Mucosa of rectum (tissue), 2 donors: ENCODE measurements at regions not wholly inside any gene's neighbourhood (a gene's known extent, or its start where the extent isn't known, plus 50 kb on each side); places are given as distances from the start of the nearest gene placed in this dataset.

Experiments
- H3K27ac ChIP-seq, 2 donors: one replicate each; pipeline ENCODE4 v1.7.0; 2013; ENCODE audit warnings: inconsistent platforms in 2 of 2, low read depth in 2 of 2, low read length in 2 of 2
- H3K27me3 ChIP-seq, 2 donors: one replicate each; pipeline ENCODE4 v1.7.0; 2013; ENCODE audit warnings: low read length in 2 of 2; ENCODE audit not compliant: control insufficient read depth in 2 of 2, insufficient read depth in 2 of 2
- H3K36me3 ChIP-seq, 2 donors: one replicate each; pipeline ENCODE4 v1.7.0; 2013; ENCODE audit warnings: low read length in 2 of 2; ENCODE audit not compliant: control insufficient read depth in 2 of 2, insufficient read depth in 2 of 2
- H3K4me1 ChIP-seq, 2 donors: one replicate each; pipeline ENCODE4 v1.7.0; 2013; ENCODE audit warnings: low read length in 2 of 2, mild to moderate bottlenecking in 1 of 2; ENCODE audit not compliant: control insufficient read depth in 2 of 2, insufficient read depth in 2 of 2
- H3K4me3 ChIP-seq, 2 donors: one replicate each; pipeline ENCODE4 v1.7.0; 2013; ENCODE audit warnings: low read length in 2 of 2
- H3K9ac ChIP-seq, 2 donors: one replicate each; pipeline ENCODE4 v1.7.0; 2013; ENCODE audit warnings: low read length in 2 of 2, low read depth in 1 of 2, mild to moderate bottlenecking in 1 of 2
- H3K9me3 ChIP-seq, 2 donors: one replicate each; pipeline ENCODE4 v1.7.0; 2013; ENCODE audit warnings: low read length in 2 of 2; ENCODE audit not compliant: control insufficient read depth in 2 of 2
- donor health status: healthy.
- donor health status: Normal muscosa, but diverticular disease.

GRCh38 chr1:191222206-191222605 lies 744.5 kb upstream of the BRINP3 start:
- Histone ChIP-seq H3K27me3 (no peaks in the 10 kb centered on the region), H3K9ac (no peak overlapping the region), H3K4me1 (no peaks in the 10 kb centered on the region), H3K27ac (no peak overlapping the region), H3K36me3 (no peaks in the 10 kb centered on the region), H3K4me3 (no peak overlapping the region), H3K9me3 (no peaks in the 10 kb centered on the region)

DNA sequence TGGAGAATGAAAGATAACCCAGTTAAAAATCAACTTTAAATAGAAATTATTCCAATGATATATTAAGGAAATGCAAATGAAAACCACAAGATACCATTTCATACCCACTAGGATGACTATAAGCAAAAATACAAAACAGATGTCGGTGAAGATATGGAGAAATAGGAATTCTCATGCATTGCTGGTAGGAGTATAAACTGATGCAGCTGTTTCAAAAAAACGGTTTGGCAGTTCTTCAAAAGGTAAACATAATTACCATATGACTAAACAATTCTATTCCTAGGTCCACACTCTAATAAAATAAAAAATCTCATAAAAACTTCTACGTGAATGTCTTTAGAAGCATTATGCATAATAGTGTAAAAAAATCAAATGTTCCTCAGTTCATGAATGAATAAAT lies 763.3 kb upstream of the BRINP3 start:
- Histone ChIP-seq H3K36me3 (no peaks in the 10 kb centered on the region), H3K4me1 (no peaks in the 10 kb centered on the region), H3K9ac (no peak overlapping the region), H3K9me3 (no peaks in the 10 kb centered on the region), H3K27ac (no peak overlapping the region), H3K27me3 (no peaks in the 10 kb centered on the region), H3K4me3 (no peak overlapping the region)

DNA sequence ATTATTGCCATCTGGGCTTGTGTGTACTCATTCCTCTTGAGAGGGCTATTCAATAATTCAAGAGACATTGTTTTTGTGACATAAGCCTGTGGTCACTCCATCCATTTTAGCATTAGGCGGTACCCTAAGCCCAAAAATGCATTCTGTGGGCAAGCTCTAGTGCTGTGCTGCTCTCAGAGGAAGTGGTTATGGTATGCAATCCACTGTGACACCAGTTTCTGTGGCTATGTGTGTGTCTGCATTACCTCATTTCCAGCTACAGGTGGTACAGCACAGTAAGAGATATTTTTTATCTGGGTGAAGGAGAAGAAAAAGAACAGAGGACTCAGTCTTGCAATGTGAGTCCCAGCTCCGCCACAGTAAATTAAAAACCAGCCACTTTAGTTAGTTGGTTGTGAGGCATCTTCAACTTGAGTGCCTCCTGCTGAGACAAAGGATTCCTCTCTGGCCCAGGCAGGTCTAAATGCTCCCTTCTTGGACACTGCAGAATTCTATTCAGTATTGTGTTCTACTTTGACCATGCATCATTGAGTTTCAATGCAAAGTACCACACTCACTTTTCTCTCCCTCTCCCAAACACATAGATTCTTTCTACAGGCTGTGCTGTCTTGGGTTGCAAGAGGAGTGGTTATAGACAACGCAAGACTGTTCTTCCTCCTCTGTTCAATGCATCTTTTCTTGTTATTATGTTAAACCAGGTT lies 777.8 kb upstream of the BRINP3 start:
- Histone ChIP-seq H3K4me1 (no peaks in the 10 kb centered on the region), H3K4me3 (no peak overlapping the region), H3K9ac (no peak overlapping the region), H3K27ac (no peak overlapping the region), H3K9me3 (no peaks in the 10 kb centered on the region), H3K36me3 (no peaks in the 10 kb centered on the region), H3K27me3 (no peaks in the 10 kb centered on the region)

- no peaks in the 10 kb centered on the region for H3K9me3 ChIP-seq
- no peak overlapping the region for H3K4me3 ChIP-seq
- H3K27me3 ChIP-seq = no peaks in the 10 kb centered on the region
- H3K36me3 ChIP-seq = no peaks in the 10 kb centered on the region
- H3K27ac ChIP-seq = no peak overlapping the region
- H3K9ac ChIP-seq = no peak overlapping the region
- H3K4me1 ChIP-seq = no peaks in the 10 kb centered on the region
Measured at GRCh38 chr1:191256917-191257316, 779.3 kb upstream of the BRINP3 start.

GRCh38 chr1:191260056-191260455 lies 782.4 kb upstream of the BRINP3 start:
- no peak overlapping the region for H3K9ac ChIP-seq
- no peaks in the 10 kb centered on the region for H3K9me3 ChIP-seq
- H3K27me3 ChIP-seq = no peaks in the 10 kb centered on the region
- no peak overlapping the region for H3K27ac ChIP-seq
- no peaks in the 10 kb centered on the region for H3K4me1 ChIP-seq
- no peak overlapping the region for H3K4me3 ChIP-seq
- no peaks in the 10 kb centered on the region for H3K36me3 ChIP-seq

GRCh38 chr1:191261111-191261510 lies 783.4 kb upstream of the BRINP3 start:
- no peaks in the 10 kb centered on the region for H3K27me3 ChIP-seq
- no peak overlapping the region for H3K4me3 ChIP-seq
- H3K9me3 ChIP-seq = no peaks in the 10 kb centered on the region
- no peak overlapping the region for H3K27ac ChIP-seq
- no peak overlapping the region for H3K9ac ChIP-seq
- no peaks in the 10 kb centered on the region for H3K36me3 ChIP-seq
- H3K4me1 ChIP-seq = no peaks in the 10 kb centered on the region

GRCh38 chr1:191279266-191279800 lies 801.7 kb upstream of the BRINP3 start:
- Histone ChIP-seq H3K4me1 (no peaks in the 10 kb centered on the region), H3K27ac (no peak overlapping the region), H3K9me3 (peaks cover 0 to 7% of the 10 kb centered on the region in 2 donors)

GRCh38 chr1:191284175-191284574 lies 806.5 kb upstream of the BRINP3 start:
- H3K4me3 ChIP-seq = no peak overlapping the region
- no peaks in the 10 kb centered on the region for H3K4me1 ChIP-seq
- H3K9ac ChIP-seq = no peak overlapping the region
- no peak overlapping the region for H3K27ac ChIP-seq
- H3K36me3 ChIP-seq = no peaks in the 10 kb centered on the region
- H3K27me3 ChIP-seq = no peaks in the 10 kb centered on the region
- H3K9me3 ChIP-seq = peaks cover 0 to 7% of the 10 kb centered on the region in 2 donors

More at GRCh38 chr1:191279266-191279800, 801.7 kb upstream of the BRINP3 start:
- Histone ChIP-seq H3K36me3 (no peaks in the 10 kb centered on the region), H3K4me3 (no peak overlapping the region), H3K9ac (no peak overlapping the region), H3K27me3 (no peaks in the 10 kb centered on the region)

GRCh38 chr1:191290441-191290840 lies 812.8 kb upstream of the BRINP3 start:
- H3K9ac ChIP-seq = no peak overlapping the region
- no peaks in the 10 kb centered on the region for H3K9me3 ChIP-seq
- H3K27ac ChIP-seq = no peak overlapping the region
- no peak overlapping the region for H3K4me3 ChIP-seq
- no peaks in the 10 kb centered on the region for H3K27me3 ChIP-seq
- H3K4me1 ChIP-seq = no peaks in the 10 kb centered on the region
- H3K36me3 ChIP-seq = no peaks in the 10 kb centered on the region

DNA sequence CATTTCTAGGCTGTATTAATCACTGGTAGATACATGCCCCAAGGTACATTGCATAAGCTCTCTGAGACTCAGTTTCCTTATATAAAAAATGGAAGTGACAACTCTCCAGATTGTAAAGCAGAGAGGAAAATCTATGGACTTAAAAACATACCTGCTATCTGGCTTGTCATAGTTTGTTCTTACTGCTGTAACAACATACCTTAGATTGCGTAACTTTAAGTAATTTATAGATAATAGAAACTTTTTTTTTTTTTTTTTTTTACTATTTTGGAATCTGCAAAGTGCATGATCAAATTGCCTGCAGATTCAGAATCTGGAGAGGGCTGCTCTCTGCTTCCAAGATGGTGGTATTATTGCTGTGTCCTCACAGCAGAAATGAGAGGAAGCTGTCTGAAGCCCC lies 827.7 kb upstream of the BRINP3 start:
- H3K9me3 ChIP-seq = peaks cover 0 to 3% of the 10 kb centered on the region in 2 donors
- no peaks in the 10 kb centered on the region for H3K4me1 ChIP-seq
- no peaks in the 10 kb centered on the region for H3K27me3 ChIP-seq
- no peak overlapping the region for H3K27ac ChIP-seq
- H3K36me3 ChIP-seq = no peaks in the 10 kb centered on the region
- no peak overlapping the region for H3K9ac ChIP-seq
- H3K4me3 ChIP-seq = no peak overlapping the region
